Stimulated activated CD4-positive, alpha-beta T cell treated with anti-CD3 and anti-CD28 coated beads, Interleukin-15, amount 100 ng/mL, for 48 hours (primary cell): ENCODE measurements at regions not wholly inside any gene's neighbourhood (a gene's known extent, or its start where the extent isn't known, plus 50 kb on each side); places are given as distances from the start of the nearest gene placed in this dataset.

Experiments used
- DNase-seq, 2 donors: peaks; one replicate each; pipeline ENCODE4 v3.0.0-alpha.2; 2020; ENCODE audit warnings: low read depth in 2 of 2

GRCh38 chrX:87727620-87728019, 210.0 kb downstream of the KLHL4 start:
- no peak for DNase-seq

GRCh38 chrX:87728024-87728423, 210.4 kb downstream of the KLHL4 start:
- no peak for DNase-seq

- no peak for DNase-seq
Measured at GRCh38 chrX:87728459-87728858, 210.9 kb downstream of the KLHL4 start.

GRCh38 chrX:87732133-87732532, 214.5 kb downstream of the KLHL4 start:
- DNase-seq: no peak

GRCh38 chrX:87736576-87736975, 219.0 kb downstream of the KLHL4 start:
- no peak for DNase-seq

GRCh38 chrX:87744391-87744790, 226.8 kb downstream of the KLHL4 start:
- no peak for DNase-seq

- no peak for DNase-seq
Measured at GRCh38 chrX:87755493-87755892, 237.9 kb downstream of the KLHL4 start.

GRCh38 chrX:87788976-87789375, 271.4 kb downstream of the KLHL4 start:
- DNase-seq: no peak

GRCh38 chrX:87798039-87798438, 280.4 kb downstream of the KLHL4 start:
- DNase-seq: no peak

- no peak for DNase-seq
Measured at GRCh38 chrX:87805829-87806490, 288.4 kb downstream of the KLHL4 start.

GRCh38 chrX:87808576-87809243, 291.1 kb downstream of the KLHL4 start:
- DNase-seq: no peak

GRCh38 chrX:87813566-87813965, 296.0 kb downstream of the KLHL4 start:
- DNase-seq: no peak

GRCh38 chrX:87846956-87847355, 329.4 kb downstream of the KLHL4 start:
- DNase-seq: no peak

GRCh38 chrX:87873347-87873941, 355.8 kb downstream of the KLHL4 start:
- DNase-seq: no peak

- DNase-seq: no peak
Measured at GRCh38 chrX:87874043-87874442, 356.4 kb downstream of the KLHL4 start.

GRCh38 chrX:87878926-87879325, 361.3 kb downstream of the KLHL4 start:
- no peak for DNase-seq

- no peak for DNase-seq
Measured at GRCh38 chrX:87890437-87890836, 372.8 kb downstream of the KLHL4 start.

GRCh38 chrX:87895421-87895820, 377.8 kb downstream of the KLHL4 start:
- DNase-seq: no peak

- no peak for DNase-seq
Measured at GRCh38 chrX:87896057-87896456, 378.5 kb downstream of the KLHL4 start.

- DNase-seq: peak in 1 of 2 donors; percentile 14
Measured at GRCh38 chrX:87900320-87900908, 382.8 kb downstream of the KLHL4 start.

GRCh38 chrX:87901060-87901459, 383.5 kb downstream of the KLHL4 start:
- DNase-seq: no peak

- no peak for DNase-seq
Measured at GRCh38 chrX:87914726-87915125, 397.1 kb downstream of the KLHL4 start.

- DNase-seq: no peak
Measured at GRCh38 chrX:87924619-87925018, 407.0 kb downstream of the KLHL4 start.
